Activated CD4-positive, alpha-beta T cell treated with anti-CD3 and anti-CD28 coated beads for 4 hours (primary cell): ENCODE measurements at regions not wholly inside any gene's neighbourhood (a gene's known extent, or its start where the extent isn't known, plus 50 kb on each side); places are given as distances from the start of the nearest gene placed in this dataset.

Experiments used
- DNase-seq, 2 donors: peaks; one replicate each; pipeline ENCODE4 v3.0.0-alpha.2; 2020

DNA sequence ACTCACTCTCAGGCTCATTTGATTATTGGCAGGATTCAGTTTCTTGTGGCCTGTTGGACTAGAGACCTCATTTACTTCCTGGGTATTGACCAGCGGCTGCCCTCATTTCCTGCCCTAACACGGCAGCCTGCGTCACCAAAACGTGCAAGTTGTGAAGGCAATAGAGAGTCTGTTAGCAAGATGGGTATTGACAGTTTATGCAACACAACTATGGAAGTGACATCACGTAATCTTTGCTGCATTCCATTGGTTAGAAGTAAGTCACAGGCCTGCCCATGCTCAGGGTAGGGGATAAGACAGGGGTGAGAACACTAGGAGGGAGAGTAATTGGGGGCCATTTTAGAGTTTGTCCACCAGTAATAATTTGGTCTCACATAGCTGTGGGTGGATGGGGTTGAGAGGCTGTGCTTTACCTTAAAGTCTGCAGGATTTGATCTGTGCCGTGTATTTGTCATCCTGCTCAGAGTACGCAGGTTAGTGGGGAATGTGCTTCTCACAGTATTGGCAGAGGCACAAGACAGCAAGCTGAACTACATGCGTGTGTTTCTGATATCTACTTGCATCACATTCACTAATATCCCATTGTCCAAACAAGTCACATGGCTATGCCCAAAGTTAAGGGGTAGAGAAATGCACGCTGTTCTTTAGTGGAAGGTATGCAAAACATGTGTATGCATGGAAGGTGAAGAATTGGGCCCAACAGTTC, 83.3 kb downstream of the EDEM1 start:
- no peak for DNase-seq

DNA sequence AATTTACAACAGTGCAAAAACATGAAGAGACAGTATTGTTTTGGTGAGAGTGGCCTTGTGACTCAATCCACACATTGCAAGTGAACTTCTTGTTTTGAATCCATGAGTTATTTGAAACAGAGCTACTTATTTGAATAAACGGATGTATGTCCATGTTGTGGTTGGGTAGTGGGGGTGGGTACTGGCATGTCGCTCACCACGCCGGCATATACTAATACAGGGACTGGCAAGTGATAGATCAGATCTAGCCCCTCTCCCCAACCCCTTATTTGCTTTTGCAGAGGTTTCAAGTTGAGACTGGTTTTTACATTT, 83.8 kb downstream of the EDEM1 start:
- DNase-seq: no peak

DNA sequence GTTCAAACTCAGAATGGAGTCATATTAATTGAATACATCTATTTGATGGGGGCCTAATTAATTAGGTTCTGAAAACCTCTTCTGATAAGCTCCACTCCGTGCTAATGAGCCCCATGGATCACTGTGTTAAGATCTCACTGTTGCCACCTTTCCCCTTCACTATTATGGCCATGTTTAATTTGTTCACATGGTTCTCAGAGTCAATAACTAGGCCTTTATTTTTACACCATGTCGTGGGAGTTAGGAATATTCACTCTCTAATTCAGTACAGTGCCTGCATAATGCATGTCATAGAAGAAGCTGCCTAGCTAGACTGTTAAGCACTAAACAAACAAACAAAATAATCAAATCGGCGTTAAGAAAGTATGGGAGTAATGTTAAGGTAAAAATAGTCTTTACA, 84.9 kb downstream of the EDEM1 start:
- no peak for DNase-seq

DNA sequence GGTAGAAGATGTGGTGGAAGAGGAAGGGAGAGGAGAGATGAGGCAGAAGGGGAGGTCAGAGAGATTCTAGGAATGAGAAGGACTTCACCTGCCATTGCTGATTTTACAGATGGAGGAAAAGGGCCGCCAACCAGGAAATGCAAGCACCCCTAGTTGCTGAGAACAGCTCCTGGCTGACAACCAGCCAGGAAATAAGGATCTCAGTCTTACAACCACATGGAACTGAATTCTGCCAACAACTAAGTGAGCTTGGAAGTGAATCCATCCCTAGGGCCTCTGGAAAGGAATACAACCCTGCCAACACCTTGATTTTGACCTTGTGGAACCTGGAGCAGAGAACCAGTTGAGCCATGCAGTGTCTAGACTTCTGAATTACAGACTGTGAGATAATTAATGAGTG, 86.6 kb downstream of the EDEM1 start:
- no peak for DNase-seq

DNA sequence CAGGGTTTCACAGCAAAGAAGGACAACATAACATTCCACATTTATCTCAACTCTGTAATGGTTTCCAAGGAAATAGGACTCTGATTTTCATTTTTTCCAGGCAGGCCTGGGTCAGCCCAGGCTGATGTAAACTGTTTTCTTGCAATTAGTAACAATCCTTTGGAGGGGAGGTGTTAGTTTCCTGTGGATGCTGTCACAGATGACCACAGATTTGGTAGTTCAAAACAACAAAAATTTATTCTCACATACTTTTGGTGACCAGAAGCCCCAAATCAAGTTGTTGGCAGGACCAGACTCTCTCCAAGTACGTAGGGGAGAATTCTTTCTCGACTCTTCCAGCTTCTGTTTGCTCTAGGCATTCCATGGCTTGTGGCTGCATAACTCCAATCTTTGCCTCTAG, 88.0 kb downstream of the EDEM1 start:
- no peak for DNase-seq

DNA sequence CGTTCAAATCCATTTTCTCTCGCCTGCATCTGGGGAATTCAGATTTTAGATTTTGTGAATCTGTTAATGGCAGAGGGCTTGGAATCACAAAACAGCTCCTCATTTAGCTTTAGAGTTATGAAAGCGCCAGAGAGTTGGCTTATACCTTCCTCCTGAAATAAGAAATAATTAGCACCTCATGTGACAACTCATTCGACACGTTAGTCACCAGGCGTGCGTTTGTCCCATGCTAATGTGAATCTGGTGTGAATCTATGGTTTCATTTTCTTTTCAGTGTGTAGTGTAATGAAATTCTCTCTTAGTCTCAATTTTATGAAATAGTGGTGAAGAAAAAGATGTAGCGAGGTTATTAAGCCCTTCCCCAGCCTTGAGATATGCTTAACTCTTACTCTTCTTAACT, 89.4 kb downstream of the EDEM1 start:
- no peak for DNase-seq

DNA sequence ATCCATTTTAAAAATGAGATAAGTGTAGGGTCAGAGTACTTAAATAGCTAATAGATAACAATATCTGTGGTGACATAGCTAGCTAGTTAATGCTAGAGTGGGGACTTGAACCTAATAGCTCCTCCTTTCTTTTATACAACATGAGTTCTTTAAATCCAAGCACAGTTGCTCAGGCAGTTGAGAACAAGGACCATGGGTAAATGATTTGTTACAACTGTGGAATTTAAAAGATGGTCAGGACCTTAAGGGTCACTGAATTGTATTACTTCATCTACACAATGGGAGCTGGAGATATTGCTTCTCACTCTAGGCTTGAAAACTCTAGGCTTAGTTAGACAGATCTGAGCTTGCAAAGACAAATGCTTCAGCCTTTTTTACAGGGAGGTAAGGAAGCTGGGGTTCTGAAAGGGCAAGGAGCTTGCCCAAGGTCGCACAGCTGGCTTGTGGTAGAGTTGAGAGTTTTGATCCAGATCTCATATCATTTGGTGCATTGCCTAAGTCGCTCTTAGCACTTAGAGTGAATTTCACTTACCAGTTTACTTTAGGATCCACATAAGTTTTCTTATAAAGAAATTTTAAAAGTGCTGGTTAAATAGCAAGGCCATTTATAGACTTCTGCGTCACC, 90.2 kb downstream of the EDEM1 start:
- DNase-seq: no peak

DNA sequence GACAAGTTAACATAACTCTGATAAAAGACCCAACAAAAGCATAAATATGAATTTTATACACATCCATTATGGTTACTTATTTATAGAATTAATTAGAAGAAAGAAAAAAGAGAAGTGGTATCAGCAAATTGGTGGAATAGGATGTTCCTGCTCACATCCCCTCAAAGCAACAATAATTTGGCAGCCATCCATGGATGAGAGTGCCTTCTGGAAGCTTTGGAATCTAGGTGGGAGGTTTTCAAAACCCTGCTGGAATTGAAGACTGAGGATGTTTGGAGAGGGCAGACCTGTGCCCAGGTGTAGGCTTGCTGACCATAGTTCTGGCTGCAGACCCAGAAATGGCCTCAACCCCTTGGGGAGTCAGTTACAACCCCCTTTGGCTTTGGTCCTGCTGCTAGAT, 91.2 kb downstream of the EDEM1 start:
- no peak for DNase-seq

DNA sequence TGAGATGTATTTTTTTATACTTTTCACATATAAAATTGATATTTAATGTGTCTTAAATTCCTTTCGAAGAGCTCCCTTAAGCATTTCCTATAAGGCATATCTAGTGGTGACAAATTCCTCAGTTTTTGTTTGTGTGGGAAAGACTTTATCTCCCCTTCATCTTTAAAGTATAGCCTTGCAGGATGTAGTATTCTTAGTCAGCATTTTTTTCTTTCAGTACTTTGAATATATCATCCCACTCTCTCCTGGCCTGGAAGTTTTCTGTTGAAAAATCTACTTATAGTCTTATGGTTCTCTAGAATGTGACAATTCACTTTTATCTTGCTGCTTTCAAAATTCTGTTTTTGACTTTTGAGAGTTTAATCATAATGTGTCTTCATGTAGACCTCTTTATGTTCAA, 95.2 kb downstream of the EDEM1 start:
- no peak for DNase-seq

DNA sequence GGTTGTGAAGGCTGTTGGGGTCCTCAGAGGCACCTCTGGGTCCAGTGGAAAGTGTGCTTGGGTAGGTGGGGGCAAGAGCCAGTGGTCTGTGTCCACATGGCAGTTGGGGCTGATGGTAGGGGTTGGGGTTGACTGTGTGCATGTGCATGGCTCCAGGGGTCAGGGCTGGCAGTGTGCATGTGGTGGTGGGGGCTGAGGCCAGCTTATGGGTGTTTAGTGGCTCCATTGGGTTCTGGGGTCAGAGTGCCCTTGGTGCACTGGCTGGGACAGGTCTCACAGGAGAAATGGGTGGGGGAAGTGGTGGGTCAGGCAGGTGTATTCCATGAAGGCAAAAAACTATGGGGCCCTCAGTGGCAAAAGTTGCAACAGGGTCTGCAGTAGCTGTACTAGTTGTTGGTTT, 97.9 kb downstream of the EDEM1 start:
- DNase-seq: no peak

DNA sequence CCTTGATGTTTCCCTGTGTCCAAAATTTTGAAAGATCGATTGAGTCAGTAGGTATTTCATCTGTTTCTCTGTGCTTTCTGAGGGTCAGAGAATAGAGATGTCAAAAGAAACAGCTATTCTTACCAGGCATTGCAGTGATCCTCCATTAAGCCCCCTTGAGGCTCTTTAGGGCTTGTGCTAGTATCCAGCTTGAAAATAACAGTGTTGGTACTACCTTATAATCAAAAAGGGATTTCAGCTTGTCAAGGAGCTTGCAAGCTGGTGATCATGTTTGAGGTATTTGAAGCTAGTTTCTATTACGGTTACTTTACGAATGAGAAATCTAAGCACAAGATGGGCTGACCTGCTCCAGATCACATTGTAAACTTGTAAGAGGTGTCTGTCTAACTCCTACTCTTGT, 103.4 kb downstream of the EDEM1 start:
- DNase-seq: no peak

DNA sequence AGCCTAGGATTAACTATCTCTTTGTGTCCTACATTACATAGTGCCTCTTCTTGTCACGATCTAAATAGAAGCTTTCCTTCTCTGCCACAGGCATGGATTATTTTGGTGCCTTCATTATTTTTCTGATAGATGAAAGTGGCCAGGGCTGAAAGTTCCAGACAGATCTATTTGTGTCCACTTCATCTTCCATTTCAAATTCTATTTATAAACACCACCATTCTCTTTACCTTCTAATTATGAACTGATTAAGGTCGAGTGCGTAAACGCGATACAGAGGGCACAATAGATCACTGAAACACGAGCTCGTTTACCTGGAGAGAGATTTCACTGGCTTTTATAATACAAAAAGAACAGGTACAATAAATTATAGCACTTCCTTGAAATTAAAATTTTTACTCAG, 105.0 kb downstream of the EDEM1 start:
- DNase-seq: no peak

DNA sequence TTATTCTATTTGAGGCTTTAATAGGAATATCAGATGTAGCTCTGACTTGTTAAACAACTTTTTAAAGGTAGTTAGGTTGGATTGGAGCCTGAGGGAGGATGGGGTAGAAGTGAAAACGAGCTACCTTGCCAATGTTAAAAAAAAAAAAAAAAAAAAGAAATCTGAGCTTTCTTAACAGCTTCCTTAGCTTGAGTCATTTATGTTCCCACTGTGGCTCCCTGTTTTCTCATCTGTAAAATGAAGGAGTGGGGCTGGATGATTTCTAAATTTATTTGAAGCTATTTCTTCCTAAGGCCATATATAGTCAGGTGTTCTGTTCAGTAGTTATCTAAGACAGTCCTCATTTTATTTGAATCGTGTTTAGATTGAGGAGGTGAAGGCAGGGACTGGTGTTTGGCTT, 105.7 kb downstream of the EDEM1 start:
- DNase-seq: no peak

DNA sequence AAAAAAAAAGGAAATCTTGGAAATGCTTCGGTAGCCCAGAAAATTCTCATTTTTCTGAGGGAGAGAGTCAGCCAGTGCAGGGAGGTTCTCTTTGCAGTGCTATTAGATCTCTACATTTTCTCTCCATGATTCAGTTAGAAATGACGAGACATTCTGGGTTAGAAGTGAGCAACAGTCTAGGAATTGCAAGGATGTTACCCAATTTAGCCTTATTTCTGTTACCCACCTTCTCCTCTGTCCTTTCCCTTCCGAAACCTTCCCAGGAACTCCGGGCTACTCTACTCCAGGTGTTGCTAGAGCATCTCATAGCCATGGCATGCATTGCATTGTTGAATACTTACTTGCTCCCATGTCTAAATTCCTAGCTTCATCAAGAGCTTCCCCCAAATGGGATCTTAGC, 106.8 kb downstream of the EDEM1 start:
- DNase-seq: no peak

DNA sequence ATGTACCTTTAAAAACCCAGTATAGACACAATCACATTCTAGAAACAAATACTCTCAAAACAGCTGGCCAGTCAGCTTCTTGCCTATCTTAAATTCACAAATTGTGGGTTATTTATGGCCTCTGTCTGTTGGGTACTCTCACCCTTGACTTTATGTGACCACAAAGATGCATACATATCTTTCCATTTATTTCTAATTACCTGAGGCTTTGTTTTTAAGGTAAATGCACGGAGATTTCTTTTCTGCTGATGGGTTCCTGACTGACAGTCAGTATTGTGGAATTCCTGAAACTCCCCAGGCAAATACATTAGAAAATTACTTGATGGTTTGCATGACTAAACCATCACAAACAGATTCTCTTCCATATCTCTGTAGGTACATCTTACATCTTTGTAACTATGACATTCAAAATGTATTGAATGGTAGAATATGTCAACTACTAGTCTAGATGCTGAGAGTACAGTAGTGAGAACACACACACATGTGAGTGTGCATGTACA, 107.7 kb downstream of the EDEM1 start:
- DNase-seq: no peak

DNA sequence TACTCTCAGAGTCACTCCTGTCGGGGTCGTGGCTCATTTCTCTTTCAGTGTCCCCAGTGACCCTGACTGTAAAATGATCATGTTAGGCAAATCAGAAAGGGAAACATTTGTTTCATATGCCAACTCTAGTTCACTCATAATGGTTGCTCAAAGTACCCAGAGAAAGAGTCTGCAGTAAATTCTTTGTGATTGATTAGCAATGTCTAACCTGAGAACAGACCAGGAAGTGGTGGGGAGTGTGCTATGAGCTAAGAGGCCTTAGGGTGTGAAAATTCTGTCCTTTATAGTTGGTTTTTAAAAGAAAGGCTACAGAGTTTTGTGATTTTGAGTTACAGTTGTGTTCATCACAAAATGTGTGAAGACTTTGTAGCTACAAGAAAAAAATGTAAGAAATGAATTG, 108.9 kb downstream of the EDEM1 start:
- DNase-seq: no peak

DNA sequence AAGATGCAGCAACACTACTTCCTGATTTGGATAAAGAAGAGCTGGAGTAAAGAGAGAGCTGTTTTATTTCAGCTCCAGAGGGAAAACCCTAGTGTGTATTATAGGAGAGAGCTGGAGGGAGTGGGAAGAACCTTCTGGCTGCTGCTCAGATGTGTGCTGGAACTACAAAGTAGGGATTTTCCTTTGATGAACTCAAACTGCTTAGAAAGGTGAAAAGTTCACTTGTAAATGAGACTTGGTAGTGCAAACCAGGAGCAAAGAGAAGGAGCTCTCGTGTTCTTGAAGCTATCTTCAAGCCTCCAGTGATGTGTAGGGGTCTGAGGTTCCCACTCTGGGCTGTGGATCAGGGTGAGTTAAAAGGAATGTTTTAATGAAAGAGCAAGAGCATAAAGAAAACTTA, 110.4 kb downstream of the EDEM1 start:
- DNase-seq: no peak

DNA sequence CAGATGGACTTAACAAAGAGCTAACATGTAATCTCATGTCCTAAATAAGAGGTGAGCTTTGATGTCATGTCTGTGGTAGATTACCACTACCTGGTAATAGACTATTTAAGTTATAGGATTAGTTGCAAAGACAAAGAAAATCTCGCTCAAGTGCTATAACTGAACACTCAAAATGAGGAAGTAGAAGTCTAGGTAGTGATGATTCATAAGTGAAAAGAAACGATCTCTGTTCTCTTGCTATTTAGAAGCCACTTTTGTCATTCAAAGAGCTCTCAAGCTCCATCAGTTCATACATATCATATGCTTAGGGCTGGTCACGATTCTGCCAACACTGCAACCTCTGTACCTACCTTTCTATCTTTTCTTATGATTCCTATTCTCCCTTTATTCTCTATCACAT, 110.9 kb downstream of the EDEM1 start:
- no peak for DNase-seq

DNA sequence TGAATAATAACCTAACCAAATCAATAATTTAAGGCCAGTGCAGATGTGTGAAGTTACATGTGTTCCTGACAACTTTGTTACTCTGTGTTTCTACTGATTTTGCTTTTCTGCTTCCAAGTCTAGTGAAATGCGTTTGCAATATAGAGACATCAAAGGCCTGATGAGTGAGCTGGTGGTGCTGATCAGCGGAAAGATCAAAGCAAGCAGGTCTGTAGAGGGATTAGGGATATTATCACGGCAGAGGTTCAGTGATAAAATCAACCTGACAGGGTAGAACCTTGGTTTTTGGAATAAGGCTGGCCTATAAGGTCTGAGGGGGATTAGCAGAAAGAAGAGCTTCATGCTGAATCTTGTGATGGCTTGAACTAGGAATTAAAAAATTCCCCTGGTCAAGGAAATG, 111.7 kb downstream of the EDEM1 start:
- DNase-seq: no peak

DNA sequence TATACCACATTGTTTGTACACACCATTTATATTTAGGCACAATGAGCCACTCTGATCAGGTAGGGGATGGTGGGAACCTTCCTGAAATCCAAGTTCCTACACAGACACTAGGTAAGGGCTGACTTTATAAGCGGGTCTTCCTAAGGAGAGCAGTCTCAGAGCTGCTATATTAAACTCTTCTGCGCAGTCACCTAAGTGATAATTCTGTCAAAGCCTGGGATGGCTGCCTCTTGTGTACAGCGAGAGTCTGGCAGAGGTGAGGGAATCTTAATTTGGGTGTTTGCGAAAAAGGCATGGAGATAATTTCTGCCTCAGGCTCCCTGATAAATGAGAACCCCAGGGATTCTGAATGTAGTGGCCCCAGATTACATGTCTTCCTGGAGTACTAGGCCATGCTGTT, 113.1 kb downstream of the EDEM1 start:
- DNase-seq: no peak

DNA sequence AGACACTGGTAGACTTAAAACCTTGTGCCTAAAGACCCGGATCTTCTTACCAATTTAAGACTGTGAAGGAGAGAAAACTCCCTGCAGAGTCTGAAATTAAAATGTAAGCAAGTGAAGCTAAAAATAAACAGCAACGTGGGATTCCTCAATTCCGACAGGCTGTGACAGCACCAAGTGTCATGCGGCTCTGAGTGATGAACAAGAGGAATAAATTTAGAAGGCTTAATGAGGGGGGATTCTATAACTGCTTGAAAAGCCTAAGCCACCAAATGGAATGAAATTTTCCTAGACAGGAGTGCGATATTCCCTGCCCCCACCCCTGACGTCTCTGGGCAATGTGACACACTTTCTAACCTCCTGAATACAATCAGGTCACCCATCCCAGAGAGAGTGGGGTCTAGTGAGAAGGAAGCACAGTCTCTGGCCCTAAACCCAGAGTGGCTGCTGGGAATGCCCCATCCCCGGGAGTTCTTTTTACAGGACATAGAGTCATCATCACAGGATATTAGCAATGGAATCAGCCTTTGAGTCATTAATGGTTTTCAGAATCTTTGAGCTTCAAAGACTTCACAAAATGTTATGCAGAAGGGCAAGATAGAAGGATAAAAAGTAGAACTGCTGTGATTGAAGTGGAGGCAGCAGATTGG, 114.3 kb downstream of the EDEM1 start:
- DNase-seq: no peak

DNA sequence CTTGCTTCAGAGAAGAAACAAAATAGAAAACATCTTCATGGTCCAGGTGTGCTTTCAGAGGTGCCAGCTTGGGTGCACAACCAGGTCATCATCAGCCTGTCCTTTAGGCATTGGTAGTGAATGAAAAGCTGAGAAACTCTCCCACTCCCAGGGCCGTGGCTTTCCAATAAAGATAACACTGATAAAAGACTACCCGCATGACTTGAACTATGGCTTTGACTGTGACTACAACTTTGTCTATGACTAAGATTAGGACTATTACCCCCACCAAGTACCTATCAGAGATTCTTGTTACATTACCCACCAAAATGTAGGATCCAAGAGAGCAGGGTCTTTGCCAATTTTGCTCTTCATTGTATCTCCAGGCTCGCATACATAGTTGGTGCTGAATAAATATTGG, 115.2 kb downstream of the EDEM1 start:
- DNase-seq: no peak

DNA sequence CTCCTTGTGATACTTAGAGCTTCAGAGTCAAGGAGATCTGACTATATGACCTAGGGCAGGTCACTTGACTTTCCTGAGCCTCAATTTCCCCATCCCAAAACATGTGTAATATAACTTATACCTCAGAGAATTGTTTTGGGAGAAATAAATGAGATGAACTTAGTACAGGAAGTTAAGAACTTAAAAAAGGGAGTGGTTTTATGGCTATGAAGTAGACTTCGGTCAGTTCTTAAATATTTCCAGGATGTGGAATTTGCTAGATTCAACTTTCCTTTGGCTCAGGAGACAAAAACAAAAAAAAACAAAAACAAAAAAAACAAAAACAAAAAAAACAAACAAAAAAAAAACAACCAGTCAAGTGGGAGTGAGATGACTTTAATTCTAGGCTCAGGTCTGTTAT, 116.7 kb downstream of the EDEM1 start:
- DNase-seq: no peak

DNA sequence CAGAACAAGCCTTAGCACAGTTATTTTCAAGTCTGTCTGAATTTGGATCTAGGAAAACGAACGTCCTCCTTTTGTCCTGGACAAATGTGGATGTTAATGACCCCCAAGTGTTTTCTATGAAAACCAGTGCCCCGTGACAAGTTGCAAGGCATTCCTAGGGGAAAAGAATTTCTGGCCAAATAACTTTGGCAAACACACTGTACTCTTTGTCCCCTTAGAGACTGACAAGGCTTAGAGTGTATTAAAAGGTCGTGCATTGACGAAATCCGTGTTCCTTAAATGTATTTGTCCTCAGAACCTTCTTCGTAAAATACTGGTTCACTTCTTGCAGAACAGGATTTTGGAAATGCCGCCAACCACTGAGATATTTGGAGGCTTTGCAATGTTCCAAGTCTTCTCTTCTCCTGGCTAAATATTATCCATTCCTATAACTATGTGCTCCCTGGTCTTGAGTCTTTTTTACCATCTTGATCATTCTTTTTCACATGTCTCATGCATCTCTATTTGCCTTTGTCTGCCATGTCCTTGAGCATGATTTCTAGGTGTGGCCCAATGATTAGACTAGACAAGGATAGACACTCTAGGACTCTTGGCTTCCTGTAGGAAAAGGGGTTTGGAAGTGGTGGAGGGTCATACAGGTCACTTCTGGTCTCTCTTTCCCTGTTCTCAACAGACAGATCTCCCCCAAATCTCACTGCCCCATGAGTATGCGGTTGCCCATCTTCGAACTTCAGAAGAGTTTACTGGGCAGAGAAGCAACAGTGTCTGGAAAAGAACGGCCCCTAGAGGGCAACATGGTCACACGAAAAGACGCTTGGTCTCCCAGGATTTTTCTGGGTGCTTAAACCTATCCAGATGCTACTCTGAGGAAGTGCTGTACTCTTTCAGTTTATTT, 117.5 kb downstream of the EDEM1 start:
- DNase-seq: peak; percentile 7 to 29
